IMR-90 (cell line): ENCODE measurements at regions not wholly inside any gene's neighbourhood (a gene's known extent, or its start where the extent isn't known, plus 50 kb on each side); places are given as distances from the start of the nearest gene placed in this dataset.
"Not testable (repeated sequence)": the region's sequence is repeated elsewhere in the genome, so short reads cannot be mapped to it uniquely, and the experiment has no call there.

ENCODE experiments used
- ATAC-seq: fragments of 200-7000 bp; cut with Tn5 transposase; 2 replicates; pipeline ENCODE4 v1.9.1; 2020; ENCODE audit warnings: low read depth, mild to moderate bottlenecking, moderate library complexity
- BruUV-seq: library from RNA; stranded (reverse); fragments of 400-500 nt; replicated peaks from 2 replicates; lab custom pipeline; 2021; lab: Mats Ljungman, UMichigan
- CTCF ChIA-PET: fragments of 300-600 bp; formaldehyde crosslinking; extraction: SDS; loops from one replicate; lab custom pipeline; 2021; ENCODE audit warnings: antibody characterized with exemption; lab: Yijun Ruan, JAX
- POLR2A ChIA-PET: fragments of 300-600 bp; sonication (Branson Sonifier 250); formaldehyde crosslinking; loops from one replicate; lab custom pipeline; 2022; ENCODE audit warnings: antibody characterized with exemption; ENCODE audit not compliant: unreplicated experiment; lab: Charles Lee
- DNase-seq: peaks from one replicate; pipeline ENCODE4 v3.0.0; 2013
- H2AFZ ChIP-seq: replicated peaks from 2 replicates; pipeline ENCODE3; 2013; ENCODE audit warnings: low read length, mild to moderate bottlenecking; ENCODE audit not compliant: poor library complexity
- H2AK5ac ChIP-seq: 2 replicates; pipeline ENCODE4 v1.6.1; 2013; ENCODE audit warnings: low read depth, low read length, inconsistent platforms
- H2AK9ac ChIP-seq: replicated peaks from 2 replicates; pipeline ENCODE3; 2013; ENCODE audit warnings: mild to moderate bottlenecking, low read depth, low read length, moderate library complexity; ENCODE audit not compliant: poor library complexity
- H2BK120ac ChIP-seq: 2 replicates; pipeline ENCODE4 v1.6.1; 2013; ENCODE audit warnings: low read depth, low read length, inconsistent platforms
- H2BK15ac ChIP-seq: 3 replicates; pipeline ENCODE4 v1.6.1; 2013; ENCODE audit warnings: low read depth, low read length, inconsistent platforms
- H2BK20ac ChIP-seq: 2 replicates; pipeline ENCODE4 v1.6.1; 2013; ENCODE audit warnings: low read depth, mild to moderate bottlenecking, inconsistent platforms, low read length, moderate library complexity
- H2BK5ac ChIP-seq: 2 replicates; pipeline ENCODE4 v1.6.1; 2013; ENCODE audit warnings: mild to moderate bottlenecking, low read depth, low read length, inconsistent platforms; ENCODE audit not compliant: poor library complexity, severe bottlenecking
- H3K14ac ChIP-seq: replicated peaks from 2 replicates; pipeline ENCODE4 v1.6.1; 2013; ENCODE audit warnings: low read depth, low read length, inconsistent platforms
- H3K18ac ChIP-seq: 2 replicates; pipeline ENCODE4 v1.6.1; 2013; ENCODE audit warnings: low read depth, low read length, control low read depth
- H3K23ac ChIP-seq: 2 replicates; pipeline ENCODE4 v1.6.1; 2013; ENCODE audit warnings: low read depth, low read length, inconsistent platforms
- H3K27ac ChIP-seq: 2 replicates; pipeline ENCODE4 v1.5.1; 2013; ENCODE audit warnings: mild to moderate bottlenecking, control low read depth, low read length; ENCODE audit not compliant: insufficient read depth
- H3K27me3 ChIP-seq: 2 replicates; pipeline ENCODE4 v1.6.1; 2013; ENCODE audit warnings: low read length; ENCODE audit not compliant: control insufficient read depth, insufficient read depth
- H3K36me3 ChIP-seq: 2 replicates; pipeline ENCODE4 v1.6.1; 2013; ENCODE audit warnings: low read length, mixed read lengths; ENCODE audit not compliant: control insufficient read depth, insufficient read depth
- H3K4ac ChIP-seq: 2 replicates; pipeline ENCODE4 v1.6.1; 2013; ENCODE audit warnings: low read depth, low read length, inconsistent platforms
- H3K4me1 ChIP-seq: 2 replicates; pipeline ENCODE4 v1.6.1; 2013; ENCODE audit warnings: low read length, mixed read lengths; ENCODE audit not compliant: control insufficient read depth, insufficient read depth
- H3K4me2 ChIP-seq: 2 replicates; pipeline ENCODE4 v1.6.1; 2013; ENCODE audit warnings: low read depth, mild to moderate bottlenecking, control low read depth, low read length, moderate library complexity
- H3K4me3 ChIP-seq: 2 replicates; pipeline ENCODE4 v1.5.1; 2013; ENCODE audit warnings: low read depth, mild to moderate bottlenecking, control low read depth, low read length, moderate library complexity; ENCODE audit not compliant: insufficient read depth
- H3K56ac ChIP-seq: 2 replicates; pipeline ENCODE4 v1.6.1; 2013; ENCODE audit warnings: low read length, inconsistent platforms; ENCODE audit not compliant: insufficient read depth; ENCODE audit errors: extremely low read depth
- H3K79me1 ChIP-seq, 2 experiments: 2 replicates each; pipeline ENCODE4 v1.6.1; 2013; ENCODE audit warnings: low read length in 2 of 2, inconsistent platforms in 1 of 2, low read depth in 1 of 2
- H3K9ac ChIP-seq: 2 replicates; pipeline ENCODE4 v1.6.1; 2013; ENCODE audit warnings: low read depth, low read length, control low read depth
- H3K9me1 ChIP-seq: 2 replicates; pipeline ENCODE4 v1.6.1; 2013; ENCODE audit warnings: low read length, inconsistent platforms; ENCODE audit not compliant: insufficient read depth
- H3K9me3 ChIP-seq: 2 replicates; pipeline ENCODE4 v1.6.1; 2013; ENCODE audit warnings: low read length; ENCODE audit not compliant: control insufficient read depth, insufficient read depth
- H4K20me1 ChIP-seq: 2 replicates; pipeline ENCODE4 v1.6.1; 2013; ENCODE audit warnings: low read length, inconsistent platforms; ENCODE audit not compliant: insufficient read depth
- H4K5ac ChIP-seq: 2 replicates; pipeline ENCODE4 v1.6.1; 2013; ENCODE audit warnings: mild to moderate bottlenecking, low read depth, low read length, control low read depth
- H4K8ac ChIP-seq, 2 experiments: 2 replicates each; pipeline ENCODE4 v1.6.1; 2013; ENCODE audit warnings: low read depth in 2 of 2, low read length in 2 of 2, control low read depth in 1 of 2, inconsistent platforms in 1 of 2
- H4K91ac ChIP-seq: 2 replicates; pipeline ENCODE4 v1.6.1; 2013; ENCODE audit warnings: low read depth, low read length, inconsistent platforms; ENCODE audit not compliant: insufficient read depth
- WGBS, 2 experiments: methylation state at CpG; one replicate each; pipeline versions ENCODE4 v1.1.5 to v1.1.7; 2013; ENCODE audit warnings: missing lambda C conversion rate in 2 of 2; ENCODE audit not compliant: insufficient read length in 1 of 2; ENCODE audit errors: extremely low coverage in 2 of 2; 5-methylcytosine and 5-hydroxymethylcytosine counted together
- dilution Hi-C: fragments of 300-500 bp; cut with HindIII; formaldehyde crosslinking; loops from one replicate; pipeline ENCODE4 v1.14.3; 2018; ENCODE audit warnings: low sequenced_read_pairs; ENCODE audit not compliant: unreplicated experiment
- in situ Hi-C: fragments of 300-500 bp; cut with MboI; formaldehyde crosslinking; loops from 3 replicates; pipeline ENCODE4 v1.14.3; 2019; ENCODE audit warnings: low sequenced_read_pairs, inconsistent platforms, mixed read lengths
- intact Hi-C: fragments of 100-400 bp; cut with micrococcal nuclease; formaldehyde crosslinking; loops from 2 replicates; pipeline ENCODE4 v1.10.0; 2022

GRCh38 chr6:140147825-140148814, 773.7 kb upstream of the CITED2 start:
- H2AFZ ChIP-seq, H3K14ac ChIP-seq, H3K79me1 ChIP-seq, H2BK20ac ChIP-seq, H3K36me3 ChIP-seq, H3K4me2 ChIP-seq, H3K18ac ChIP-seq, intact Hi-C loops, H3K23ac ChIP-seq, H3K27me3 ChIP-seq, H3K4me3 ChIP-seq, H3K4me1 ChIP-seq, H4K20me1 ChIP-seq, H2BK5ac ChIP-seq, POLR2A ChIA-PET, H3K9me1 ChIP-seq, H3K27ac ChIP-seq, H4K8ac ChIP-seq, BruUV-seq, H4K5ac ChIP-seq, dilution Hi-C loops, H2BK15ac ChIP-seq, ATAC-seq, H3K9ac ChIP-seq, H3K9me3 ChIP-seq, in situ Hi-C loops, H2AK9ac ChIP-seq, DNase-seq, H3K56ac ChIP-seq, H3K4ac ChIP-seq, H2BK120ac ChIP-seq, H4K91ac ChIP-seq: not testable (repeated sequence)
- WGBS, 2 experiments: 97% methylated on average over 22 of the region's 67 CpGs; no CpG with 5 or more reads in 1 of the 2 experiments
- CTCF ChIA-PET: interaction anchor here (0.6 kb wide), 1 partner anchor 348 kb away, joined by 5 read pairs; no protein-coding TSS in a partner anchor
- 0 out of 2 replicates have a peak overlapping the region, but pooled peaks have one; percentile 8 for H2AK5ac ChIP-seq
